ENCODE measurements at regions not wholly inside any gene's neighbourhood (a gene's known extent, or its start where the extent isn't known, plus 50 kb on each side); places are given as distances from the start of the nearest gene placed in this dataset.
"Not testable (repeated sequence)": the region's sequence is repeated elsewhere in the genome, so short reads cannot be mapped to it uniquely, and the experiment has no call there.

DNA sequence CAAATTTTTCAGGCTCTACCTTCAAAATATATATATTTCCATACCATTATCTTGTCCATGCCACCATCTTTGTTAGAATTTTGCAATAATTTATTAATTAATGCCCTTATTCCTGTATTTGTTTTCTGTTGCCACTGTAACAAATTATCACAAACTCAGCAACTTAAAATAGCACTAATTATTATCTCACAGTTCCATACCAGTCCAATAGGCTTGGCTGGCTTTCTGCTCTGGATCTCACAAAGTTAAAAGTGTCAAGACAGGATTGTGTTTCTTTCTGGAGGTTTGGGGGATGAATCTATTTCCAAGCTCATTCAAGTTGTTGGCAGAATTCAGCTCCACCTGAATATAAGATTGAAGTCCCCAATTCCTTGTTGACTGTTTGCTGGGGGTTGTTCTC is 58.6 kb upstream of the SLC38A4 start:
- DNase-seq = no peak

DNA sequence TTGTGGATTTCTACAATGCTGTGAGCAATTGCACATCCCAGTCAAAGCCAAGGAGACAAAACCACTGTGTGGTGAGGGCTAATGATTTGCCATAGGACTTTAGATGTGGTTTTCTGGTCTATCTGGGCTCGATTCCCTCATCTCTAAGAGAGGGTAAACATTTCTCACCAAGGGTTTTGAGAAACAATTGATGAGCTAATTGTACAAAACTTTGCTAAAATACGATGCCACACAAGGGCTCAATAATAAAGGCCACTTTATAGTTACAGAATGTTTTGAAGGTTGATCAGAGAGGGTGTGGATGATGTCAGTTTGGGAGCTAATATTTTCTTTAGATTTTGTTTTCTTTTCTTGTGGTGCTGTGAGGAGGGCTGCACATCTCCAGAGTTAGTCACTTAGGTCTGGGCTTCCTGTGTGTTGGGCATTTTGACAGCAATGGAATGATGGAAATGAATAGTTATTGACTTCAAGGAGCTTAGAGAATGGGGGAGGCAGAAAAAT is 60.8 kb upstream of the SLC38A4 start:
- DNase-seq = no peak

DNA sequence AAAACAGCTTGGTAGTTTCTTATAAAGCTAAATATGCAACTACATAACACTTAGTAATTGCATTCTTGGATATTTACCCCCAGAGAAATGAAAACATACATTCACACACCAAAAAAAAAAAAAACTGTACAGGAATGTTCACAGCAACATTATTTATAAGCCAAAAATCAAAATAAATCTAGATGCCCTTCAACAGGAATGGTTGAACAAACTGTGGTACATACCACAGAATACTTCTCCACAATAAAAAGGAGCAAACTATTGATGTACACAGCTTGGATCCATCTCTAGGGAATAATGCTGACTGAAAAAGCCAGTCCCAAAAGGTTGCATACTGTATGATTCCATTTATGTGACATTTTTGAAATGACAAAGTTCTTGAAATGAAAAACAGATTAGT is 62.1 kb upstream of the SLC38A4 start:
- no peak for DNase-seq

DNA sequence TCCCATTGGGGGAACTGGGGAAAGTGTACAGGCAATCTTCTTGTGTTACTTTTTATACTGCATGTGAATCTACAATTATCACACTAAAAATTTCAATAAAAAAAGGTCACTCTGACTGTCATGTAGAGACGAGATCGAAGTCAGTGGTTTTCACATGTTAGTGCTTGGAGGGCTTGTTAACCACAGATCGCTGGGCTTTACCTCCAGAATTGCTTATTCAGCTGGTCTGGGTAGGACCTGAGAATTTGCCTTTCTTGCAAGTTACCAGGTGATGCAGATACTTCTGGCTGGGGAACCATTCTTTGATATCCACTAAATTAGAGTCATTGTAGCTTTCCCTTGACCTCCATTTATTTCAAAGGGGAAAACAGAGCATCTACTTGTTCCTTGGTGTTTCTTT is 62.8 kb upstream of the SLC38A4 start:
- DNase-seq = no peak

DNA sequence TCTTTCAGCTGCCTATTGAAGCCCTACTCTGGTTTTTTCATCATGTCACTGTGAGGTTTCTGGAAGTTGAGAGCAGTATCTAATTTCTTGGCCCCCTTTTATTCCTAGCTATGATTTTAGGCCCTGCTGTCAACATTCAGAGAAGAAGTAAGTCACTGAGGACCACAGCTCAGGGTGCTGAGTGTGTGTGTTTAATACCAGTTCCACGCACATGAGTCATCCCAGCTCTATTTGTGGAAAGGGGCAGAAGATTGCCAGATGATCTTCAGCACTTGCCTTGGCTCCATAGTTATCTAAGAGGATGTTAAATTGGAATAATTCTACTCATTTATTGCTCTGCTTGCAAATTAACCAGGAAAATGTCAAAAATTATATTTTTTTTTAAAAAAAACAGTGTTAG is 65.5 kb upstream of the SLC38A4 start:
- no peak for DNase-seq

DNA sequence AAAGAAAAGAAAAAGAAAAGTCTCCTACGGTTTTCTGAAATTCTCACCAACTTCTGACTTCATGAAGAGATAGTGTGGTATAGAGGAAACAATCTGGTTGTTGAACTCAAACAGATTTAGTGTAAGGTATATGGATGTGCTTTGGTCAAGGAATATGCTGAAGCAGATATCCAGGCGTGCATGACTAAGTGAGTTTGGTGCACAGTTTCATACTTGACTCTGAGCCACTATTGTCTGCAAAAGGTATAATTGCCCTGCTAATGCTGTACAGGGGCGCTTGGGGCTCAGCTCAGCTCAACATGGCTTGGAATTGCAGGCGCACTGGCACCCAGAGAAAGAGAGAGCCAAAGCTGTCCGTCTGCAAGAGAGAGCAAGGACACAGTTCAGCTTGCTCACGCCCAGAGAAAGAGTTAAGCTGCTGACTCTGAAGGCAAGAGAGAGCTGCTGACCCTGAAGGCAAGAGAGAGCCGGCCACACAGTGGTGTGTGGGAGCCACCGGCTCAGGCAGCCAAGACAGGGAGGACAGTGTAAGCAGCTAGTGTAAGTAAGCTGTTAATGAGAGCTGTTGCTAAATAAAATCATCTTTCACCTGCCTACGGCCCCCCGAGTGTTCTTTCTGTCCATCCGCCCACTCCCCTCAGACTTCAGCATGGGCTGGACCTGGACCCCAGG is 66.4 kb upstream of the SLC38A4 start:
- DNase-seq = no peak

DNA sequence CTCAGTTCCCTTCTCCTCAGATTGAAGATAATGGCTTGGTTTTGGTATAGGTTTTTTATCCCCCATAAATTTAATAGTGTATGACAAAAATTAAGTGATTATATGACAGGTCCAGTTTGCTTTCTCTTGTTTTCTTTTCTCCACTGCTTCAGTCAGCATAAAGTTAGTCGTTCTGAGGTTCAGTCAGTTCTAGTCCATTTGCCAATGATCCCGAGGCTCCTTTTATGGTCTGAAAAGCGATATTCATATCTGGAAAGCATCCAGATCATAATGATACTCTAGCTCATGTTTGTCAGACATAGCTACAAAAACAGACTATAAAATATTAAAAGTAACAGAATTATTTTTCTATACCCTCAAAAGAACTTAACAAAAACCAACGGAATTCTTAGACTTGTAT is 67.1 kb upstream of the SLC38A4 start:
- no peak for DNase-seq

DNA sequence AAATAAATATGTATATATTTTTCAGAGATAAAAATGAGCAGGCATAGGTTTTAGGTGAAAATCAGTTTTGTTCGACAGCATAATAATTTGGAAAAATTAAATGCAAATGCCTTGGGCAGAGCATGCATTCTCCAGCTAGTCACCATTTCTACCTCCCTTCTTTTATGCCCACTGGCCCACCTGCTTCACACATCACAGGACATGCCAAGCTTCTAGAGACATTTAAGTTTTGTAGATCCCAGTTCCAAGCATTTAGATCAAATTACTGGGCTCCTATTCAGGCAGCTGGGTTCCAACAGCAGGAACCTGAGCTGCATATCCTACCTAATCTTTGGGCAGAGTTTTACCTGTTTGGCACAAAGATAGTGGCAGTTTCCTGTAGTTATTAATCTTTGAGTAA is 67.6 kb upstream of the SLC38A4 start:
- no peak for DNase-seq

DNA sequence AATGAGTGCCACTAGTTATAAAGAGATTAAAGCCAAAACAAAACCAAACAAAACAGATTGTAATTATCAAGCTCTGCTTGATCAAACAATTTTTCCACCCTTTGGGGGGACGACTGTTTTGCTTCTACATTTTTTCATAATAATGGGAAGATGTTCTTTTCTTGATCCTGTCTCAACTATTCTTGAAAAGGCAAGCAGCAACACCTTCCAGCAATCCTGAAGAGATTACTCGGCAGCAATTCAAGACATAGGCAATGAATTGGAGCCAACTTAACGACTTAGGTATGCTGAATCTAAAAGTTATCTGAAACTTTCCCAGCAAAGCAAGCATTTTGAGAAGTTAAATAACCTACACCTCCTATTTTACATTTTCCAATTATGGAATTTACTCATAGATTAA is 69.9 kb upstream of the SLC38A4 start:
- no peak for DNase-seq

DNA sequence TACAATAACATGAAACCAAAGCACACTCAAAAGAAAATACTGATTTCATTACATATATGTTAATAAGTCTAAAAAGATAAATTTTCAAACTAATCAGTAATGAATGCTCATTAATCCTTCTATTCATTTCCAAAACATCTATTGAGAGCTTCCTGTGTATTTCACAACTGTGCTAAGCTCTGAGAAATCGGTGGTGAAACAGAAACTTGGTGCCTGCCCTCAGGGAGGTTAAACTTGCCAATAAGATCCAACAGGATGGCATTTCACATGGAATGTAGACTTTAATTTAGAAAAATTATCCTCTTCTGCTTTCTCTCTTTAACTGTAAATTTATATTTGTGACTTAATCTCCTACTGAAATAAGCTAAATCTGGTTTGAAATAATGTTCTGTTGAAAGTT is 70.9 kb upstream of the SLC38A4 start:
- no peak for DNase-seq

DNA sequence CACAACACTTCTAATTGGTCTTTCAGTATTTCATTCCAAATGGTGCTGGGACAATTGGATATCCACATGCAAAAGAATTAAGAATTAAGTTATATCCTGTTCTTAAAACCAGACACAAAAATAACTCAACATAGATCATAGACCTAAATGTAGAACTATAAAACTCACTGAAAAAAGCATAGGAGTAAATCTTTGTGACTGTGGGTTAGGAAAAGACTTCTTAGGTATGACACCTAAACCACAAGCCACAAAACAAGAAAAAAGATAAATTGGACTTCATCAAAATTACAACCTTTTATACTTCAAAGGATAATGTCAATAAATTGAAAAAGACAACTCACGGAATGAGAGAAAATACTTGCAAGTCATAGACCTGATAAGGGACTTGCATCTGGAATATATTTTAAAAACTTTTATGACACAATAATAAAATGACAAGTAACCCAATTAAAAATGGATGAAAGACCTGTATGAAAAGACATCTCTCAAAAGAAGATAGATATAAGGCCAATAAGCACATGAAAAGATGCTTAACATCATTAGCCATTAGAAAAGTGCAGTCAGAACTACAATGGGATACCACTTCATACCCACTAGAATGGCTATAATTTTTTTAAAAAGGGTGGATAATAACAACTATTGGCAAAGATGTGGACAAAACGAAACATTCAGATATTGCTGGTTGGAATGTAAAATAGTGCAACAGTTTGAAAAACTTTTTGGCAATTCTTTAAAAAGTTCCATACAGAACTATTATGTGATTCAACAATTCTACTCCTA is 72.5 kb upstream of the SLC38A4 start:
- DNase-seq = no peak

DNA sequence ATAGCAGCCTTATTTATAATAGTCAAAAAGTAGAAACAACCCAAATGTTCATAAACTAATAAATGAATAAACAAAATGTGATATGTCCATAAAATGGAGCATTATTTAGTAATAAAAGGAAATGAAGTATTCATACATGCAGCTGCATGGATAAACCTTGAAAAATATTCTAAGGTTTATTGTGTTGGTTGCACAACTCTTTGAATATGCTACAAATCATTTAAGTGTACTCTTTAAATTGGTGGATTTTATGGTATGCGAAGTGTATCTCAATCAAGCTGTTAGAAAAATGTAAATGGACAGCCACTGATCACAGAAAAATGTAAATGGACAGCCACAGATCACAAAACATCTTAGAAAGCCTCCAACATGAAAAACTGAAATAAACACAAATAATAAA is 73.2 kb upstream of the SLC38A4 start:
- DNase-seq = no peak

DNA sequence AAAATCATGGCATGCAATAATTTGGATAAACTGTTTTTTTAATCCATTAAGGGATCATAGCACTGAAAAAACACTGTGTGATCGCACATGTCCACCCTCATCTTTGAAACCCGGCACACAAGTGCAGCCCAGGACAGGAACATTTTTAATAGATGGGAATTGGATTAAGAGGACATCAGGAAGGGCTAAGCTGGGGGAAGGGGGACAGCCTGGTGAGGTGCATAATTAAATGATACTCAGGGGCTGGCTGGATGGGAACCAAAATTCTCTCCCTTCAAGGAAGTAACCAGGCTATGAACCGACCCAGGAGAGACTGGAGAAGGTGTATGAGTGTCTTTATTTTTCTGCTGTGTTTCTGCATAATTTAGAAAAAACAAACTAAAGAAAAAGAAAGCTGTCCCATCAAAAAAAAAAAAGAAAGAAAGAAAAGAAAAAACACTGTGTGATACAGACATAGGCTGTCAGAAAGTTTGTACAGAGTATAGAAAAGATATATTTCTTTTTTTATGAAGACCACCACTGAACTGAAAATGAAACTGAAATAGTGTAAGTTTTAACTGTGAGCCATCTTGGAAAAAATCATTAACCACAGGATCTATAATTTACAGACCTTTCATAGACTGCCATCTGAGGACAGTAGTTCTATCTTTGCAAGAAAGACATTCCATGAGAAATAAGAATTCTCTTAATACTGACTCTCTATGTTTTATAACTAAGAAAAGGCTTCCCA is 75.1 kb upstream of the SLC38A4 start:
- DNase-seq = no peak

DNA sequence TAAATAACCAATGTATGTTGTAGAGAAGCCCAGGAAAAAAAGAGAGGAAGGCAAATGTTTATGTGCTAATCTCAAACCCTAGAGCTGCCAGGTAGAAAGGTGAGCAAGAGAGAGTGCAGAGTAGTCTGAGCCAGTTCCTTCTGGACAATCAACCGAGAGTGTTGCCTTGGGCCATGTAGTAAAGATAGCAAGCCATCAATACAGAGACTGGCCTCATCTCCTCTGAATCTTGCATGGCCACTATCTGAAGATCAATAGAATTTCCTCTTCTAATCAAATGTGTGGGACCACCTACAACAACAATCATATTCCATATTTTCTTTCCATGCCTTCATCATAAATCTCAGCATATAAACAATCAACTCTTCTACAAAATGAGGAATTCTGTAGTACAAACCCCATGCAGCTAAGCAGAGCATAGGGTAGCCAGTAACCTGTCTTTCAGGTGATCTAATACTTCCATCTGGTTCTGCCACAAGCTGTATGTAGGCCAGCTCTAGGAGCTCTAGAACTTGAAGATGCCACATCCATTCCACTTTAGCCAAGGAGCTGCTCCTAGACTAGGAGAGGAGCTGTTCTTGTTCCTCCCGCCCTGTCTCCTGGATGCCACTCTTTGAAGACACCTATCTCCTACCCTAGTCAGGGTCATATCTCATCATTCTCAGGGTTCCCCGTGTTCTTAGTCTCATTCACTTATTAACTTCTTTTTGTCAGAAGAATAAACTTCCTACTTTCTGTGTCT is 75.8 kb upstream of the SLC38A4 start:
- DNase-seq = no peak

DNA sequence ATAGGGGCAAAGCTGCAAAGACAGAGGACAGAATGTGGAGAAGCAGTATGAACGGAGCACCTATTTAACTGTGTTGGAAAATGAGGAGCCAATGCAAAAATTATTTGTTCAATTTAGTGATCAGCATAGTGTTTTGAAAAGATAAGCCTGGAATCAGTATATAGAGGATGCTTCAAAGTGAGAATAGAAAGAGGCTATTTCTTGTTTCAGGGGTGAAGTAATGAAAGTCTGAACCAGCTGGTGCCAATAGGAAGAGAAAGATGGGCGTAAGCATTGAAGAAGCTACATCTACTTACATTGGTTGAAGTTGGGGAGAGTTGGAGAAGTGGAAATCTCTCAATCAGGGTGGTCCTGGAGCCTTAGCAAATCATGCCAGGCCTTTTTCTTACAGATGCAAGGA is 77.3 kb upstream of the SLC38A4 start:
- DNase-seq = no peak

DNA sequence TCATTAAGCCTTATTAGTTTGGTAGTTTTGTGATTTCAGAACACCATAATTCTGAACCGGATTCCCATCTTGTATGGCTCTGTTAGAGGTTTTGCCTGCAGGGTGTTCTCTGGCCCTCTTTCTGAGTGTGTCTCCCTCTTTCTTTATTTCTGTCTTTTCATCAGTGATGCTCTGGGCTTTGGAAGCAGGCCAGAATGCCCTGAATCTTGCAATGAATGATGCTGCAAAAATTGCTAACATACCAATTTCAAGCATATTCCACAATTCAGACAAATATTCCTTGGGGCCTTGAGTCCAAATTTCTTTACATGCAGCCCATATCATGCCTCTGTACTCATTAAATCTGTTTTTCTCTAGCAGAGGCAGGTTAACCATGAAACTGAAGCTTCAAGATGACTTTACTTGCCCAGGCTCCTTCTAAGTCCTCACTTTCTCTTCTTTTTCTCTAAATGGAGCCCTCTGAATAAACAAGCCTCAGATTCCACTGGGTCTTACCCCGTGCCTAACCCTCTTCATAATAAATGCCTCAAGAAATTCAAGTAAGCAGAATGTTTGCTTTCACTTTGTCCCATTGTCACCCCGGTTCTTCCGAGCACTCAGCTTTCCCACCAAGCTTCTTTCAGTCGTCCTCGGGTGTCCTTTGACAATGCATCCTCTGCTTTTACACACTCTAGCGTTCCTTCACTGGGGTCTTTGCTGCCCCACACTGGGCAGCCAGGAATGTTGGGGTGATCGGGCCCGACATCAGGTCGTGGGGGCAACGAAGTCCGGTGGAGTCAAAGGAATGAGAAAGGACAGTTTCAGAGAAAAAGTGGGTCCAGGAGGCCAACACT is 78.8 kb upstream of the SLC38A4 start:
- no peak for DNase-seq

DNA sequence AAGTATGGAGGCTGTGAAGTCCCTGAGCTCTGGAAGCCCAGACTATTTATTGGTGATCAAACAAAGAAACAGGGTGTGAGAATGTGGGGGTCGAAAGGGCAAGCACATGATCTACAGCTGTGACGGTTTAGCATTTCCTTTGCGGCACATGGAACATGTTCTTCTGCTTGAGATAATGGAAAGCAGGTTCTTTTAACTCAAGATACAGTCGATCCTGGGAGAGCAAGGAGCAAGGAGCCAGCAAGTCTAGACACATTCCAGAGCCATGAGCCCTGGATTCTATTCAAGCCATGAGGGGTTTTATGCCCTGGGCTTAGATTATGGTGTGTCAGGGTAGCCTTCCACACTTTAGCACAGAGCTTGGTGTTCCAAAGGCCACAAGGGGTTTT is 79.4 kb upstream of the SLC38A4 start:
- not testable (repeated sequence) for DNase-seq

DNA sequence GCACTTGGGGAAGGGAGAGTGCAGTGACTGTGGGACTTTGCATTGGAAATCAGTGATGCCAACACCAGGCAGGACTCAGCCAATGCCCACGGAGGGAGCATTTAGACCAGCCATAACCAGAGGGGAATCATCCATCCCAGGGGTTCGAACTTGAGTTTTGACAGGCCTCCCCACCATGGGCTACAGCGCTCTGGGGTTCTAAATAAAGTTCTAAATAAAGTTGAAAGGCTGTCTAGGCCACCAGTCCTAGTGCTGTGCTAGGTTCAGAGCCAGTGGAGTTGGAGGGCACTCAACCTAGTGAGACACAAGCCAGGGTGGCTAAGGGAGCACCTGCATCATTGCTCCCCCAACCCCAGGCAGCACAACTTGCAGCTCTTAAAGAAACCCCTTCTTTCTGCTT is 82.0 kb upstream of the SLC38A4 start:
- DNase-seq = no peak

DNA sequence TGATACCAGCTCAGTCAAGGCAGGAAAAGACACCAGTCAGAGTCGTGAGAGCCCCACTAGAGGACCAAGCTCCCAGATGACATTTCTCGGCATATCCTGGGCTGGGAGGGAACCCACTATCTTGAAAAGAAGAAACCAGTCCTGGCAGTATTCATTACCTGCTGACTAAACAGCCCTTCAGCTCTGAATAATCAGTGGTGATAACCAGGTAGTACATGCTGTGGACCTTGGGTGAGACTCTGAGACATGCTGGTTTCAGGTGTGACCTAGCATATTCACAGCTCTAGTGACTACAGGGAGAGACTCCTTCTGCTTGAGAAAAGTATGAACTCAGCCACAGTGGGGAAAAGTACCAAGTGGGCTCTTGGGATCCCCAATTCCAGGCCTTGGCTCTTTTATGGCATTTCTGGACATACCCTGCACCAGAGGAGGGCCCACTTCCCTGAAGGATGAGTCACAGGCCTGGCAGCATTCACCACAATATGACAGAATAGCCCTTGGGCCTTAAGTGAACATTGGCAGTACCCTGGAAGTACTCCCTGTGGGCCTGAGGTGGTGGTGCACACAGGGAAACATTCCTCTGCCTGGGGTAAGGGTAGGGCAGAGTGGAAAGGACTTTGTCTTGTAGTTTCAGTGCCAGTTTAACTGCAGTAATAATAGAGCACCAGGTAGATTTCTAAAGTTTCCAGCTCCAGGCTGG is 82.6 kb upstream of the SLC38A4 start:
- no peak for DNase-seq

DNA sequence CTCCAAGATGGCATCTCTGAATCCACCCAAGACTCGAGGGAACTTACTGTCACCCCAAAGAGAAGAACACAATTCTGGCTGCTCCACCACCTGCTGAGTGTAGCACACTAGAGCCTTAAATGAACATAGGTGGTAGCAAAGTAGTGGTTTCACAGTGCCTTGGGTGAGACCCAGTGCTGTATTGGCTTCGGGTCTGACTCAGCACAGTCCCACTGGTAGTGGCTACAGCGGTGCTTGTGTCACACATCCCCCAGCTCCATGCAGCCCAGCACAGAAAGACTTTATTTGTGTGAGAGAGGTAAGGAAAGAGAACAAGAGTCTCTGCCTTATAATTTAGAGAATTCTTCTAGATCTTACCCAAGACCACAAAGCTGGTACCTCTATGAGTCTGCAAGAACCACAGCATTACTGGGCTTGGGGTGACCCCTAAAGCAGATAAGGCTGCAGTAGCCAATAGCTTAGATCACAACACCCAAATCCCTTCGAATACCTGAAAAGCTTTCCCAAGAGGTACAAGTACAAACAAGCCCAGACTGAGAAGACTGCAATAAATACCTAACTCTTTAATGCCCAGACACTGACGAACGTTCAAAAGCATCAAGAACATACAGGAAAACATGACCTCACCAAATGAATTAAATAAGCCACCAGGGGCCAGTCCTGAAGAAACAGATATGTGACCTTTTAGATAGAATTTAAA is 83.3 kb upstream of the SLC38A4 start:
- no peak for DNase-seq

DNA sequence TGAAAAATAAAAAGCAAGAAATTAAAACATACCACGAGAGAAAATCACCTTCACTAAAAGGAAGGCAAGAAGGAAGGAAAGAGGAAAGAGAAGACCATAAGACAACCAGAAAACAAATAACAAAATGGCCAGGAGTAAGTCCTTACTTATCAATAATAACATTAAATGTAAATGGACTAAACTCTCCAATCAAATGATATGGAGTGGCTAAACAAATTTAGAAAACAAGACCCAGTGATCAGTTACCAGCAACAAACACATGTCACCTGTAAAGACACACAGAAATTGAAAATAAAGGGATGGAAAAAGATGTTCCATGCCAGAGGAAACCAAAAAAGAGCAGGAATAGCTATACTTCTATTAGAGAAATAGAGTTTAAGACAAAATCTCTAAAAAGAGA is 85.0 kb upstream of the SLC38A4 start:
- no peak for DNase-seq
